HG03354 (cell line): ENCODE measurements at regions not wholly inside any gene's neighbourhood (a gene's known extent, or its start where the extent isn't known, plus 50 kb on each side); places are given as distances from the start of the nearest gene placed in this dataset.
"Not testable (repeated sequence)": the region's sequence is repeated elsewhere in the genome, so short reads cannot be mapped to it uniquely, and the experiment has no call there.

Experiments
- ATAC-seq: cut with Tn5 transposase; IDR thresholded peaks from one replicate; pipeline ENCODE4 v1.9.1; 2021; ENCODE audit warnings: mild to moderate bottlenecking; ENCODE audit not compliant: unreplicated experiment, poor library complexity, severe bottlenecking

DNA sequence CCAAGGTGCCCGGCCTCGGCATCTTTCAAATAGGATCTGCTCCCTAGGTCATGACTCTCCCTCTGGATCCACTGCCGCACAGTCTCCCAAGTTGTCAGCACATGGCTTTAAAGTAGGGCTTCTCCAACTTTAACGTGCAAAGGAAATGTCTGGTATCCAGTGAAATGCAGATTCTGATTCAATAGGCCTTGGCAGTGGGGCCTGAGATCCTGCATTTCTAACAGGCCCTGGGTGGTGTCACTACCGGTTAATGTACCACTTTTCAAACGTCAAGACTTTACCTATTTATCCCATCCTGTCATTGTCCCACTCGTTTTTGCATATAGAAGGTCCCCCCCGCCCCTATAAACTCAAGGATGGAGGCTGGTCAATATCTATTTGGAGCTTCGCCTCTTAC is 137.6 kb upstream of the ZNF618 start:
- peak; percentile 26 for ATAC-seq

DNA sequence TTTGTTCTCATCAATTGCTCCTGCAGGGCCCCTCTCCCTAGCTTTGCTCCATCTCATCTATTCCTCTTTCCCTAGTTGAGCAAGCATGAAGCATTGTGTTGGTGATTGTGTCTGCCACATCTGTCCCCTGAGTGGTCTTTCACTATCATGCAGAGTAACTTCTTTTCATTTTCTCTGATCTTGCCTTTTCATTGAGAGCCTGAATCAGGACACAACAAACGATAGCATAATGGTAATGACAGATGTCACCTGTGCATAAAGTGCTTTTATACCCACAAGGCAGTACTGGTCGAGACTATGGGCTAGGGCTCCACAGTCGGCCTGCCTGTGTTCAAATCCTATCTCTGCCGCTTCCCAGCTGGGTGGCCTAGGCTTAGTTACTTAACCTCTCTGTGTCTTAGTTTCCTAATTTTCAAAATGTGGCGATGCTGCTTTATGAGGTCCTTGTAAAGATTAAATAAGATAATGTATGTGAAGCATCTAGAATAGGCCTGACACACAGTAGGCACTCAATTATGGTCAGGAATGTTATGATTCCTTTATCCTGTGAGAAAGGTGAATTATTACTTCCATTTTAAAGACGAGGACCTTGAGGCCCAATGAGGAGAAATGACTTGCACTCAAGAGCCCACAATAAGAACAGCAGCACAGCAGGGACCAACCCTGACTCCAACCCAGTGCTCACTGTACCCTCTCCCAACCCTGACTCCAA is 137.1 kb upstream of the ZNF618 start:
- peak; percentile 58 for ATAC-seq

DNA sequence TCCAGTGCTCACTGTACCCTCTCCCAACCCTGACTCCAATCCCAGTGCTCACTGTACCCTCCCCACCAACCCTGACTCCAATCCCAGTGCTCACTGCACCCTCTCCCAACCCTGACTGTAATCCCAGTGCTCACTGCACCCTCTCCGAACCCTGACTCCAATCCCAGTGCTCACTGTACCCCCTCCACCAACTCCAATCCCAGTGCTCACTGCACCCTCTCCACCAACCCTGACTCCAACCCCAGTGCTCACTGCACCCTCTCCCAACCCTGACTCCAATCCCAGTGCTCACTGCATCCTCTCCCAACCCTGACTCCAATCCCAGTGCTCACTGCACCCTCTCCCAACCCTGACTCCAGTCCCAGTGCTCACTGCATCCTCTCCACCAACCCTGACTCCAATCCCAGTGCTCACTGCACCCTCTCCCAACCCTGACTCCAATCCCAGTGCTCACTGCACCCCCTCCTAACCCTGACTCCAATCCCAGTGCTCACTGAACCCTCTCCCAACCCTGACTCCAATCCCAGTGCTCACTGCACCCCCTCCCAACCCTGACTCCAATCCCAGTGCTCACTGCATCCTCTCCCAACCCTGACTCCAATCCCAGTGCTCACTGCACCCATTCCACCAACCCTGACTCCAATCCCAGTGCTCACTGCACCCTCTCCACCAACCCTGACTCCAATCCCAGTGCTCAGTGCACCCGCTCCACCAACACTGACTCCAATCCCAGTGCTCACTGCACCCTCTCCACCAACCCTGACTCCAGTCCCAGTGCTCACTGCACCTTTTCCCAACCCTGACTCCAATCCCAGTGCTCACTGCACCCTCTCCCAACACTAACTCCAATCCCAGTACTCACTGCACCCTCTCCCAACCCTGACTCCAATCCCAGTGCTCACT is 136.3 kb upstream of the ZNF618 start:
- ATAC-seq = not testable (repeated sequence)

DNA sequence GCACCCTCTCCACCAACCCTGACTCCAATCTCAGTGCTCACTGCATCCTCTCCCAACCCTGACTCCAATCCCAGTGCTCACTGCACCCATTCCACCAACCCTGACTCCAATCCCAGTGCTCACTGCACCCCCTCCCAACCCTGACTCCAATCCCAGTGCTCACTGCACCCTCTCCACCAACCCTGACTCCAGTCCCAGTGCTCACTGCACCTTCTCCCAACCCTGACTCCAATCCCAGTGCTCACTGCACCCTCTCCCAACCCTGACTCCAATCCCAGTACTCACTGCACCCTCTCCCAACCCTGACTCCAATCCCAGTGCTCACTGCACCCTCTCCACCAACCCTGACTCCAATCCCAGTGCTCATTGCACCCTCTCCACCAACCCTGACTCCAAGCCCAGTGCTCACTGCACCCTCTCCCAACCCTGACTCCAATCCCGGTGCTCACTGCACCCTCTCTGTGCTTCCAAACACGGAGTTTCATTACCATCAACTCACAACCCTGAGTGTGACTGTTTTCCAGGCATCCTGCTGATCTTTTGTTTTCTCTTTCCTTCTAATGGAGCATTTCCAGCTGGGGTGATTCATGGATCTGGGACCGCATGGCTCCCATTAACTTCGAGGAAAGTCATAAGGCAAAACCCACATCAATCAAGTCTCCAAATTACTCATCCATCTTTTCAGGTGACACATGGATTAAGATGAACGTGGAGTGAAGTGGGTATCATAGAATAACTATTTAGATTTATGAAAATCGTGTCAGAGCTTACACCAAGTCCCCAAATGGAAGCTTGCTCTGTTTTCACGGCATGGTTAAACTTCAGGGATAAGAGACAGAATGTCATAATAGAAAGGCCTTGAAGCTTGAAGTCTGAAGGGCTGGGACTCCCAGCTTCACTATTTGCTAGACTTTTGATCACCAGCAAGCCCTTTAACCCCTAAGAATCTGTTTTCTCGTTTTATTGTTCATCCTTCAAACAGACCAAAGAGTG is 135.3 kb upstream of the ZNF618 start:
- ATAC-seq = not testable (repeated sequence)

- ATAC-seq = no peak
Measured at GRCh38 chr9:113741886-113742854, 133.9 kb upstream of the ZNF618 start.

GRCh38 chr9:113742878-113743277 is 133.2 kb upstream of the ZNF618 start:
- ATAC-seq = no peak

DNA sequence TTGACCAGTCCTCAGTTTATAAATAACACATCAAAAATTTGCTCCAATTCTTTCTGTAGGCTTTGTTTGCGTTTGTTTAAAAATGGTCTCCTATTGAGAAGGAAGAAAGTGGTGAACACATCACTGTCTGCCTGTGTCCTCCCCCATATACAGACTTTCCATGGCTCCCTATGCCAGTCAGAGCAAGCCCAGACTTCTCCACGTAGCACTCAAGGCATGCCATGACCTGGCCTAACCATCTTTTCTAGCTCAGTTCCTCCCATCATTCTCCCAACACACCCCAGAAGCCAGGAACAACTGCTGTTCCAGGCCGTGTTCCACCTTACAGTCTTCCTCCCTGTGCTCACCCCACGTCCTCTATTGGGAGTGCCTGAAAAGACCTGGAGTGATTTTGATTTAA is 129.6 kb upstream of the ZNF618 start:
- ATAC-seq = no peak

DNA sequence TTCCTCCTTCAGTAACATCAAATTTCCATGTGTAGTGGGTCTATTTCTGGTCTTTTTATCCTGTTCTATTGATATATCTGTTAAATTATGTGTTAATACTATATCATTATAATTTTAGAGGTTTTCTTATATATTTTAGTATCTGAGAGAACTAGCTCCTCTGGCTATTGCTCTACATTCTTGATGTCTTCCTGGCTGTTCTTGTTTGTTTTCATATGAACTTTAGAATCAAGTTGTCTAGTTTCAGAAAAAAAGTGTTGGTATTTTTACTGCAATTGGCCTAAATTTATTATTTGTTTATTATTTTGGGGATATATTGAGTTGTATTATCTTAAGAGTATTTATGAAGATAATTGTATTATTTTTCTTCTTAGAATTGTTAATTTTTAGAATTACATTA is 128.0 kb upstream of the ZNF618 start:
- no peak for ATAC-seq

DNA sequence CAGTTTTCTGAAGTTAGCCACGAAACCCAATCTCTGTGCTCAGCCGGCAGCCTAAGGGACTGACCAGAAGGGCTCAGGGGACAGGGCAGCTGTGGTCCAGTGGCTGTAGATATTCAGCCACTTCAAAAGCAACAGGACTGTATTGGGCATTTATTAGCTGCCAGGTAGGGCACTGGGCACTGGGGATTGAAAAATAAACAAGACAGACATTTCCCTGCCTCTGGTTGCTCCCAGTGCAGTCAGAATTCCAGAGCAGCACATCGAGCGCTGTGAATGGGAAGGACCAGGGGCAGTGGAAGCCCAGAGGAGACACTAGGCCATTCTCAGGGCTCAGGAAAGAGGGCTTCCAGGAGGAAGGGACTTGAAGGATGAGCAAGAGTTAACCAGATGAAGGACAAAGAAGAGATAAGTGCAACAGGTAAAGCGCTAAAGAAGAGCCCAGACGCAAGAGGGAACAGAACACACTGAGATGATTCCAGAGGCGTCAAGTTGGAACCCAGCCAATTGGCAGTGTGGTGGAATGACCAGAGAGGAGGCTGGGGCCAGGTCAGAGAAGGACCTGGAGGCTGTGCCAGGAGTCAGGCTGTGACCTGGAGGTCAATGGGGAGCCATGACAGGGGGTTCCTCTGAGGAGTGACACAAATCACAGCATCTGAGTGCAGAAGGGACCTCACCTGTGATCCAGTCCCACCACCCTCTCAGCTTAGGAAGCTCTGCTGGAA is 122.5 kb upstream of the ZNF618 start:
- no peak for ATAC-seq

DNA sequence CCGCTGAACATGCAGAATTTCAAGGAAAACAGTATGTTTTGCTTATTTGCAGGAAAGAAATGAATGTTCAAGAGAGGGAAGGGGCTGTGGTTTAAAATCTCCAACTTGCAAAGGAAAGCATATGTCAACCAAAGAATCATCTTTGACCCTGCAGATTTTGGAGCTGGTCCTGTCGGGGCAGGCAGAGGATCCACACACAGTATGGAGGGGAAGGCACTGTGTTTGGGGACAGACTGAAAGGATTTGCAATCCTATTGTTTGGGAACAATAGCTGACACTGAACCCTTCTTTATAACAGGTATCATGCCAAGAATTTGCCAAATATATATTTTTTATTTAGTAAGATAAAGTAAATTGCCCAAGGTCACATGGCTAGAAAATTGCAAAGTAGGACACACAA is 121.4 kb upstream of the ZNF618 start:
- no peak for ATAC-seq

DNA sequence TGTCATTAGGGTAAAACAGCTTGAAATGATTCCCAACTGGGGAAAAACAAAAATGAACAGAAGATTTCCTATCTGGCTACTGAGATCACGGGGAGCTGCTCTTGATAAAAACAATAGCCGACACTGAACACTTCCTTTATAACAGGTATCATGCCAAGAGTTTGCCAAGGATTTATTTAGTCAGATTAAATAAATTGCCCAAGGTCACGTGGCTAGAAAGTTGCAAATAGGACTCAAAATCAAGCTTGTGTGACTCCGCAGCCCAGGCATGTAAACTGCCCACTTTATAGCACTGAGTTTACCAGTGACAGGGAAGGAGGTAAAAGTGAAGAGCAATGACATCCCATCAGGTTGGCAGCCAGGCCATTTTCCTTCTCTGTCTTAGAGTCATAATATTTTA is 120.7 kb upstream of the ZNF618 start:
- ATAC-seq = no peak

DNA sequence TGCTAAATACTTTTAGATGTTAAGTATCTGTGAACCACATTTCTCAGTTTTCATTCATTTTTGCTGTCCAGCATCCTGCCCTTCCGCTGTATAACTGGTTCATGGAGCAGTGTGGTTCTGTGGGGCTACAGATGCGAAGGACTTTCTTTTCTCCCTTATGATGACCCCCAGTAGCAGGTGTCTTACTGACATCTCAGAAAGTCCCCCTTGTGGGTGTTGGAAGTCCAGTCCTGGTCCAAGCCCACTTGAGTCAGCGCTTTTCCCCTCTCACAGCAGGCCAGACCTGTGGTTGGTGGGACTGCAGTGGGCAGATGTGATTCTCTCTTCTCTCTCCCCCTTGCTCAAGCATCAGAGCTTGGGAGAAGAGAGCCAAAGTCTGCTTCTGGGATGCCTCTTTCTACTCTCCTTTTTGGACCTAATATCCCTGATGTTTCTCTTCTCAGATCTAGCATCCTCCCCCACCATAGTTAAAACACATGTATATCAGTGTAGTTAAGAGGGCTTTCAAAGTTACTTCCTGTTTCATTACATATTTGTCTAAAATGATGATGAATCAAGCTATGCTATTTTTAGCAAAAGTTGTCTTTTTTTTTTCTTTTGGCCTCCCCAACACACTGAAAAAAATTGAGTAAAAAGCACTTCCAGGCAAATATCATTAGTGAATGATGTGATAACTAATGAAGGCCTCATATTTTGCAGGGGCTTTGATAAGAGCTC is 119.5 kb upstream of the ZNF618 start:
- no peak for ATAC-seq

DNA sequence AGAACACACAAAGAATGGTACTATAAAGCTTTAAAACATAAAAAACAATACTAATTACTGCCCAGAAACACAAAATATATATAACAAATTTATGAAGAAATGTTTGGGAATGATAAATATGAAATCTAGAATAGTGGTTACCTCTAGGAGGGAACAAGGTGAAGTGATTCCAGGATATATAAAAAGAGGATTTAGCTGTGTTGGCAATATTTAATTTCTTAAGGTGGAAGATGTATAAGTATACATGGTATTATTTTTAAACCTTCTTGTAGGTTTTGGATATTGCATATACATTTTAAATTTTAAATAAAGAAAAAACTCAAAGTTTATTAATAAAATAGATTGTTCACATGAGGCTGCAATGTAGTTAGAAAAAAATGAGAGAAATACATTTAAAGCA is 112.7 kb upstream of the ZNF618 start:
- no peak for ATAC-seq

- no peak for ATAC-seq
Measured at GRCh38 chr9:113764572-113764971, 111.5 kb upstream of the ZNF618 start.

- no peak for ATAC-seq
Measured at GRCh38 chr9:113769412-113769811, 106.7 kb upstream of the ZNF618 start.

GRCh38 chr9:113770396-113770795 is 105.7 kb upstream of the ZNF618 start:
- ATAC-seq = no peak

- ATAC-seq = no peak
Measured at GRCh38 chr9:113771199-113771598, 104.9 kb upstream of the ZNF618 start.
